GM23338 (cell line): ENCODE measurements at regions not wholly inside any gene's neighbourhood (a gene's known extent, or its start where the extent isn't known, plus 50 kb on each side); places are given as distances from the start of the nearest gene placed in this dataset.

ENCODE experiments used
- ATAC-seq: fragments of 200-7000 bp; cut with Tn5 transposase; 3 replicates; pipeline ENCODE4 v1.9.1; 2020
- DNase-seq: peaks from one replicate; pipeline ENCODE4 v3.0.0-alpha.2; 2015; ENCODE audit warnings: low spot score
- H2AFZ ChIP-seq: fragments of 200-600 bp; sonication (generic); 2 replicates; pipeline ENCODE4 v1.8.0; 2016; ENCODE audit warnings: antibody characterized with exemption, mild to moderate bottlenecking, moderate library complexity
- H3F3A ChIP-seq: fragments of 200-600 bp; sonication (generic); replicated peaks from 2 replicates; pipeline ENCODE4 v1.8.0; 2017; ENCODE audit warnings: antibody characterized with exemption, mixed run types, low read depth
- H3K27ac ChIP-seq: fragments of 200-600 bp; sonication (generic); 2 replicates; pipeline ENCODE4 v1.6.1; 2016; ENCODE audit warnings: low read depth
- H3K27me3 ChIP-seq: fragments of 200-600 bp; sonication (generic); 2 replicates; pipeline ENCODE4 v1.8.0; 2016; ENCODE audit warnings: mild to moderate bottlenecking, mixed run types, moderate library complexity; ENCODE audit not compliant: insufficient read depth
- H3K36me3 ChIP-seq: fragments of 200-600 bp; sonication (generic); 2 replicates; pipeline ENCODE4 v1.8.0; 2016; ENCODE audit warnings: mild to moderate bottlenecking; ENCODE audit not compliant: insufficient read depth
- H3K4me1 ChIP-seq: fragments of 200-600 bp; sonication (generic); 2 replicates; pipeline ENCODE4 v1.8.0; 2016; ENCODE audit warnings: mild to moderate bottlenecking, moderate library complexity; ENCODE audit not compliant: insufficient read depth
- H3K4me2 ChIP-seq: fragments of 200-600 bp; sonication (generic); 2 replicates; pipeline ENCODE4 v1.7.1; 2017; ENCODE audit warnings: mixed run types
- H3K4me3 ChIP-seq: fragments of 200-600 bp; sonication (generic); 2 replicates; pipeline ENCODE4 v1.6.1; 2016; ENCODE audit warnings: mixed run types
- H3K79me2 ChIP-seq: fragments of 200-600 bp; sonication (generic); replicated peaks from 2 replicates; pipeline ENCODE4 v1.8.0; 2017; ENCODE audit warnings: mild to moderate bottlenecking; ENCODE audit not compliant: insufficient read depth
- H3K9me2 ChIP-seq: fragments of 200-600 bp; sonication (generic); 2 replicates; pipeline ENCODE4 v1.8.0; 2017; ENCODE audit not compliant: insufficient read depth
- H4K20me1 ChIP-seq: fragments of 200-600 bp; sonication (generic); replicated peaks from 2 replicates; pipeline ENCODE4 v1.8.0; 2017; ENCODE audit warnings: mild to moderate bottlenecking; ENCODE audit not compliant: insufficient read depth
- H3K27ac Mint-ChIP-seq: 2 replicates; pipeline ENCODE4 v1.8.0; 2020; ENCODE audit warnings: inconsistent platforms, mild to moderate bottlenecking, moderate library complexity, mixed read lengths
- H3K27me3 Mint-ChIP-seq: 3 replicates; pipeline ENCODE4 v1.8.0; 2022; ENCODE audit warnings: low read depth, mild to moderate bottlenecking, moderate library complexity, mixed read lengths, inconsistent platforms; ENCODE audit not compliant: insufficient read depth, poor library complexity
- H3K36me3 Mint-ChIP-seq: 3 replicates; pipeline ENCODE4 v1.8.0; 2021; ENCODE audit warnings: low read depth, mild to moderate bottlenecking, inconsistent platforms, moderate library complexity, mixed read lengths
- H3K4me1 Mint-ChIP-seq: 3 replicates; pipeline ENCODE4 v1.8.0; 2020; ENCODE audit warnings: mild to moderate bottlenecking, inconsistent platforms, mixed read lengths
- H3K4me3 Mint-ChIP-seq: 3 replicates; pipeline ENCODE4 v1.8.0; 2021; ENCODE audit warnings: moderate library complexity, mild to moderate bottlenecking, inconsistent platforms, mixed read lengths
- H3K9me3 Mint-ChIP-seq: 3 replicates; pipeline ENCODE4 v1.8.0; 2020; ENCODE audit warnings: moderate library complexity, mild to moderate bottlenecking, inconsistent platforms, mixed read lengths
- EZH2phosphoT487 ChIP-seq: fragments of 200-600 bp; sonication (generic); IDR thresholded peaks from one replicate; pipeline ENCODE4 v1.8.1; 2018; ENCODE audit warnings: antibody characterized with exemption; ENCODE audit not compliant: unreplicated experiment
- JUNB ChIP-seq: IDR thresholded peaks from one replicate; pipeline ENCODE4 v1.6.1; 2016; ENCODE audit warnings: antibody characterized with exemption; ENCODE audit not compliant: unreplicated experiment
- POLR2AphosphoS5 ChIP-seq: IDR thresholded peaks from 2 replicates; pipeline ENCODE4 v1.6.1; 2016; ENCODE audit warnings: antibody characterized with exemption, low read depth
- ZNF114 ChIP-seq: fragments of 250-450 bp; sonication (Bioruptor Pico); IDR thresholded peaks from 2 replicates; pipeline ENCODE4 v1.5.0; 2020; ENCODE audit warnings: mild to moderate bottlenecking, moderate library complexity
- TF ChIP-seq, protein P1 (sequence below): fragments of 250-450 bp; sonication (Bioruptor Pico); IDR thresholded peaks from 2 replicates; pipeline ENCODE4 v1.5.0; 2020; ENCODE audit warnings: mild to moderate bottlenecking, moderate library complexity
- TF ChIP-seq, protein P2 (sequence below): IDR thresholded peaks from one replicate; pipeline ENCODE4 v1.6.1; 2018; ENCODE audit warnings: antibody characterized with exemption; ENCODE audit not compliant: unreplicated experiment
- TF ChIP-seq, protein P3 (sequence below), 2 experiments: fragments of 200-600 bp in 1 of 2; sonication (generic) in 1 of 2; conservative IDR thresholded peaks; 2 replicates each; pipeline versions ENCODE4 v1.5.1 to v1.6.1; 2016 to 2017; ENCODE audit warnings: antibody characterized with exemption in 2 of 2, low read depth in 2 of 2, mild to moderate bottlenecking in 2 of 2, moderate library complexity in 1 of 2

DNA sequence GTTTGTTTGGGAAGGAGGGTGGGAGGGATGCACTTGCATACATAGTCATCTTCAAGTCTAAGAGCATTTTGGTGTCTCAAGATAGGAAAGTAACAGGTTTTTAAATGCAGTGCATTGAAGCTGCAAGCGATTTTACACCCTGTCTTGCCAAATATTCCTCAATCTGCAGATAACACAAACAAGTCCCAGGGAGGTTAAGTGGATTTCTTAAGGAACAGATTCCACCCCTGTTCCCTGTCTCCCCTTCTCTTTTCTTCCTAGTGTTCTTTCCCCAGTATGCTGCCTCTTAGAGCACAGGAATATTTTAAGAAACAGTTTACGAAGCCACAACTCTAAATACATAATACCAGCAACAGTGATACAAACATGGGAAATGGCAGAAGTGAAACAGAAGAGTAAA, 389.9 kb downstream of the PLPP3 start:
- Histone ChIP-seq H2AFZ (0 out of 2 replicates have a peak overlapping the region, but pooled peaks have one; percentile 3), H3K79me2 (no peaks in the 10 kb centered on the region), H3K4me2 (no peak overlapping the region), H3K27me3 (no peaks in the 10 kb centered on the region), H4K20me1 (no peaks in the 10 kb centered on the region), H3K4me1 (peaks cover 19% of the 10 kb centered on the region), H3K4me3 (no peak overlapping the region), H3K9me2 (no peaks in the 10 kb centered on the region), H3K27ac (no peak overlapping the region), H3F3A (no peaks in the 10 kb centered on the region), H3K36me3 (no peaks in the 10 kb centered on the region)
- ATAC-seq (no peak), DNase-seq (no peak)
- peaks cover 31% of the 10 kb centered on the region for H3K4me1 Mint-ChIP-seq
- H3K36me3 Mint-ChIP-seq = no peaks in the 10 kb centered on the region
- H3K4me3 Mint-ChIP-seq = no peak overlapping the region
- H3K27ac Mint-ChIP-seq = no peak overlapping the region; the same call in 1 of the 2 replicates
- H3K27me3 Mint-ChIP-seq = peaks cover 7% of the 10 kb centered on the region
- no peak for TF ChIP-seq POLR2AphosphoS5
- H3K9me3 Mint-ChIP-seq = no peaks in the 10 kb centered on the region

DNA sequence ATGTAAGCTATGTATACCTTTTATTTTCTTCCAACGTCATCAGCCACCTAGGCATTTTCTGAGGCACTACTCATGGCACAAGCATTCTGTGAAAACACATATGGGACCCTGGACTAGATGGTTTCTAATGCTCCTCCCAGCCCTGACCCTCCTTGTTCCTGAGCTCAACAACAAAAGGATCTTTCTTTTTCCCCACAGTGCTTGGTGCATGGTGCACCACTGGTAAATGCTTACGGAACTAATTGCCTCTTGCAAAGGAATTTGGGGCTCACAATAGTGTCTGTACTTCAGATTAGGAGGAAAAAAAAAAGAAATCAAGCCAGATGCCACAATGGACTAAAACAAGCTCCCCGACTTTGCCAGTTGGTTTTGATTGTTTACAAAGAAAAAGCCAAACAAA, 390.5 kb downstream of the PLPP3 start:
- Histone ChIP-seq H3F3A (no peaks in the 10 kb centered on the region), H3K4me1 (peaks cover 19% of the 10 kb centered on the region), H2AFZ (no peak overlapping the region), H3K36me3 (no peaks in the 10 kb centered on the region), H3K4me2 (no peak overlapping the region), H4K20me1 (no peaks in the 10 kb centered on the region), H3K27me3 (no peaks in the 10 kb centered on the region), H3K79me2 (no peaks in the 10 kb centered on the region), H3K9me2 (no peaks in the 10 kb centered on the region), H3K4me3 (no peak overlapping the region), H3K27ac (no peak overlapping the region)
- DNase-seq (peak; percentile 30), ATAC-seq (peak; percentile 73)
- no peak overlapping the region for H3K4me3 Mint-ChIP-seq
- H3K4me1 Mint-ChIP-seq = peaks cover 31% of the 10 kb centered on the region
- TF ChIP-seq, protein P1, sequence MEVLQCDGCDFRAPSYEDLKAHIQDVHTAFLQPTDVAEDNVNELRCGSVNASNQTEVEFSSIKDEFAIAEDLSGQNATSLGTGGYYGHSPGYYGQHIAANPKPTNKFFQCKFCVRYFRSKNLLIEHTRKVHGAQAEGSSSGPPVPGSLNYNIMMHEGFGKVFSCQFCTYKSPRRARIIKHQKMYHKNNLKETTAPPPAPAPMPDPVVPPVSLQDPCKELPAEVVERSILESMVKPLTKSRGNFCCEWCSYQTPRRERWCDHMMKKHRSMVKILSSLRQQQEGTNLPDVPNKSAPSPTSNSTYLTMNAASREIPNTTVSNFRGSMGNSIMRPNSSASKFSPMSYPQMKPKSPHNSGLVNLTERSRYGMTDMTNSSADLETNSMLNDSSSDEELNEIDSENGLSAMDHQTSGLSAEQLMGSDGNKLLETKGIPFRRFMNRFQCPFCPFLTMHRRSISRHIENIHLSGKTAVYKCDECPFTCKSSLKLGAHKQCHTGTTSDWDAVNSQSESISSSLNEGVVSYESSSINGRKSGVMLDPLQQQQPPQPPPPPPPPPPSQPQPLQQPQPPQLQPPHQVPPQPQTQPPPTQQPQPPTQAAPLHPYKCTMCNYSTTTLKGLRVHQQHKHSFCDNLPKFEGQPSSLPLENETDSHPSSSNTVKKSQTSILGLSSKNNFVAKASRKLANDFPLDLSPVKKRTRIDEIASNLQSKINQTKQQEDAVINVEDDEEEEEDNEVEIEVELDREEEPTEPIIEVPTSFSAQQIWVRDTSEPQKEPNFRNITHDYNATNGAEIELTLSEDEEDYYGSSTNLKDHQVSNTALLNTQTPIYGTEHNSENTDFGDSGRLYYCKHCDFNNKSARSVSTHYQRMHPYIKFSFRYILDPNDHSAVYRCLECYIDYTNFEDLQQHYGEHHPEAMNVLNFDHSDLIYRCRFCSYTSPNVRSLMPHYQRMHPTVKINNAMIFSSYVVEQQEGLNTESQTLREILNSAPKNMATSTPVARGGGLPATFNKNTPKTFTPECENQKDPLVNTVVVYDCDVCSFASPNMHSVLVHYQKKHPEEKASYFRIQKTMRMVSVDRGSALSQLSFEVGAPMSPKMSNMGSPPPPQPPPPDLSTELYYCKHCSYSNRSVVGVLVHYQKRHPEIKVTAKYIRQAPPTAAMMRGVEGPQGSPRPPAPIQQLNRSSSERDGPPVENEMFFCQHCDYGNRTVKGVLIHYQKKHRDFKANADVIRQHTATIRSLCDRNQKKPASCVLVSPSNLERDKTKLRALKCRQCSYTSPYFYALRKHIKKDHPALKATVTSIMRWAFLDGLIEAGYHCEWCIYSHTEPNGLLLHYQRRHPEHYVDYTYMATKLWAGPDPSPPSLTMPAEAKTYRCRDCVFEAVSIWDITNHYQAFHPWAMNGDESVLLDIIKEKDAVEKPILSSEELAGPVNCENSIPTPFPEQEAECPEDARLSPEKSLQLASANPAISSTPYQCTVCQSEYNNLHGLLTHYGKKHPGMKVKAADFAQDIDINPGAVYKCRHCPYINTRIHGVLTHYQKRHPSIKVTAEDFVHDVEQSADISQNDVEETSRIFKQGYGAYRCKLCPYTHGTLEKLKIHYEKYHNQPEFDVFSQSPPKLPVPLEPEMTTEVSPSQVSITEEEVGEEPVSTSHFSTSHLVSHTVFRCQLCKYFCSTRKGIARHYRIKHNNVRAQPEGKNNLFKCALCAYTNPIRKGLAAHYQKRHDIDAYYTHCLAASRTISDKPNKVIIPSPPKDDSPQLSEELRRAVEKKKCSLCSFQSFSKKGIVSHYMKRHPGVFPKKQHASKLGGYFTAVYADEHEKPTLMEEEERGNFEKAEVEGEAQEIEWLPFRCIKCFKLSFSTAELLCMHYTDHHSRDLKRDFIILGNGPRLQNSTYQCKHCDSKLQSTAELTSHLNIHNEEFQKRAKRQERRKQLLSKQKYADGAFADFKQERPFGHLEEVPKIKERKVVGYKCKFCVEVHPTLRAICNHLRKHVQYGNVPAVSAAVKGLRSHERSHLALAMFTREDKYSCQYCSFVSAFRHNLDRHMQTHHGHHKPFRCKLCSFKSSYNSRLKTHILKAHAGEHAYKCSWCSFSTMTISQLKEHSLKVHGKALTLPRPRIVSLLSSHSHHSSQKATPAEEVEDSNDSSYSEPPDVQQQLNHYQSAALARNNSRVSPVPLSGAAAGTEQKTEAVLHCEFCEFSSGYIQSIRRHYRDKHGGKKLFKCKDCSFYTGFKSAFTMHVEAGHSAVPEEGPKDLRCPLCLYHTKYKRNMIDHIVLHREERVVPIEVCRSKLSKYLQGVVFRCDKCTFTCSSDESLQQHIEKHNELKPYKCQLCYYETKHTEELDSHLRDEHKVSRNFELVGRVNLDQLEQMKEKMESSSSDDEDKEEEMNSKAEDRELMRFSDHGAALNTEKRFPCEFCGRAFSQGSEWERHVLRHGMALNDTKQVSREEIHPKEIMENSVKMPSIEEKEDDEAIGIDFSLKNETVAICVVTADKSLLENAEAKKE (CRISPR knock-in tag) = no peak
- TF ChIP-seq, protein P2, sequence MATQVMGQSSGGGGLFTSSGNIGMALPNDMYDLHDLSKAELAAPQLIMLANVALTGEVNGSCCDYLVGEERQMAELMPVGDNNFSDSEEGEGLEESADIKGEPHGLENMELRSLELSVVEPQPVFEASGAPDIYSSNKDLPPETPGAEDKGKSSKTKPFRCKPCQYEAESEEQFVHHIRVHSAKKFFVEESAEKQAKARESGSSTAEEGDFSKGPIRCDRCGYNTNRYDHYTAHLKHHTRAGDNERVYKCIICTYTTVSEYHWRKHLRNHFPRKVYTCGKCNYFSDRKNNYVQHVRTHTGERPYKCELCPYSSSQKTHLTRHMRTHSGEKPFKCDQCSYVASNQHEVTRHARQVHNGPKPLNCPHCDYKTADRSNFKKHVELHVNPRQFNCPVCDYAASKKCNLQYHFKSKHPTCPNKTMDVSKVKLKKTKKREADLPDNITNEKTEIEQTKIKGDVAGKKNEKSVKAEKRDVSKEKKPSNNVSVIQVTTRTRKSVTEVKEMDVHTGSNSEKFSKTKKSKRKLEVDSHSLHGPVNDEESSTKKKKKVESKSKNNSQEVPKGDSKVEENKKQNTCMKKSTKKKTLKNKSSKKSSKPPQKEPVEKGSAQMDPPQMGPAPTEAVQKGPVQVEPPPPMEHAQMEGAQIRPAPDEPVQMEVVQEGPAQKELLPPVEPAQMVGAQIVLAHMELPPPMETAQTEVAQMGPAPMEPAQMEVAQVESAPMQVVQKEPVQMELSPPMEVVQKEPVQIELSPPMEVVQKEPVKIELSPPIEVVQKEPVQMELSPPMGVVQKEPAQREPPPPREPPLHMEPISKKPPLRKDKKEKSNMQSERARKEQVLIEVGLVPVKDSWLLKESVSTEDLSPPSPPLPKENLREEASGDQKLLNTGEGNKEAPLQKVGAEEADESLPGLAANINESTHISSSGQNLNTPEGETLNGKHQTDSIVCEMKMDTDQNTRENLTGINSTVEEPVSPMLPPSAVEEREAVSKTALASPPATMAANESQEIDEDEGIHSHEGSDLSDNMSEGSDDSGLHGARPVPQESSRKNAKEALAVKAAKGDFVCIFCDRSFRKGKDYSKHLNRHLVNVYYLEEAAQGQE = no peak
- TF ChIP-seq EZH2phosphoT487 (no peak), JUNB (no peak), ZNF114 (CRISPR knock-in tag) (no peak)
- TF ChIP-seq, protein P3, sequence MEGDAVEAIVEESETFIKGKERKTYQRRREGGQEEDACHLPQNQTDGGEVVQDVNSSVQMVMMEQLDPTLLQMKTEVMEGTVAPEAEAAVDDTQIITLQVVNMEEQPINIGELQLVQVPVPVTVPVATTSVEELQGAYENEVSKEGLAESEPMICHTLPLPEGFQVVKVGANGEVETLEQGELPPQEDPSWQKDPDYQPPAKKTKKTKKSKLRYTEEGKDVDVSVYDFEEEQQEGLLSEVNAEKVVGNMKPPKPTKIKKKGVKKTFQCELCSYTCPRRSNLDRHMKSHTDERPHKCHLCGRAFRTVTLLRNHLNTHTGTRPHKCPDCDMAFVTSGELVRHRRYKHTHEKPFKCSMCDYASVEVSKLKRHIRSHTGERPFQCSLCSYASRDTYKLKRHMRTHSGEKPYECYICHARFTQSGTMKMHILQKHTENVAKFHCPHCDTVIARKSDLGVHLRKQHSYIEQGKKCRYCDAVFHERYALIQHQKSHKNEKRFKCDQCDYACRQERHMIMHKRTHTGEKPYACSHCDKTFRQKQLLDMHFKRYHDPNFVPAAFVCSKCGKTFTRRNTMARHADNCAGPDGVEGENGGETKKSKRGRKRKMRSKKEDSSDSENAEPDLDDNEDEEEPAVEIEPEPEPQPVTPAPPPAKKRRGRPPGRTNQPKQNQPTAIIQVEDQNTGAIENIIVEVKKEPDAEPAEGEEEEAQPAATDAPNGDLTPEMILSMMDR (conservative IDR thresholded peaks at IDR 0.05; ENCODE audit: low read depth in 2 of 2) = no peak
- no peaks in the 10 kb centered on the region for H3K9me3 Mint-ChIP-seq
- no peak overlapping the region for H3K27ac Mint-ChIP-seq
- H3K36me3 Mint-ChIP-seq = no peaks in the 10 kb centered on the region
- H3K27me3 Mint-ChIP-seq = peaks cover 7% of the 10 kb centered on the region
